Transverse colon (tissue), 4 donors: ENCODE measurements at regions not wholly inside any gene's neighbourhood (a gene's known extent, or its start where the extent isn't known, plus 50 kb on each side); places are given as distances from the start of the nearest gene placed in this dataset.

Experiments
- CTCF ChIP-seq, 5 experiments: fragments of 200-600 bp in 3 of 5; fragments of 450-650 bp in 2 of 5; sonication (generic) in 3 of 5; IDR thresholded peaks; 1 replicate in 2 of 5; 2 replicates in 3 of 5; pipeline ENCODE4 v1.5.1; 2016 to 2017; ENCODE audit warnings: antibody characterized with exemption in 5 of 5, inconsistent platforms in 3 of 5, mild to moderate bottlenecking in 2 of 5, moderate library complexity in 1 of 5
- EP300 ChIP-seq: sonication (generic); formaldehyde crosslinking; IDR thresholded peaks from one replicate; pipeline ENCODE4 v1.6.1; 2017; ENCODE audit warnings: antibody characterized with exemption, low read depth
- POLR2A ChIP-seq: fragments of 450-650 bp; IDR thresholded peaks from one replicate; pipeline ENCODE4 v1.6.1; 2016; ENCODE audit warnings: antibody characterized with exemption, mild to moderate bottlenecking, moderate library complexity
- POLR2AphosphoS5 ChIP-seq, 3 donors: sonication (generic); formaldehyde crosslinking; IDR thresholded peaks; one replicate each; pipeline ENCODE4 v1.6.1; 2016; ENCODE audit warnings: antibody characterized with exemption in 3 of 3

- TF ChIP-seq CTCF (IDR thresholded peaks at IDR 0.05), result no peak
- TF ChIP-seq POLR2A, result no peak
- TF ChIP-seq EP300, result no peak
- no peak for TF ChIP-seq POLR2AphosphoS5 (IDR thresholded peaks at IDR 0.05)
These were observed 250.0 kb downstream of the SOX11 start for GRCh38 chr2:5942204-5942603.
